GM12872 (cell line): ENCODE measurements at regions not wholly inside any gene's neighbourhood (a gene's known extent, or its start where the extent isn't known, plus 50 kb on each side); places are given as distances from the start of the nearest gene placed in this dataset.

Experiments used
- CTCF ChIP-seq: IDR thresholded peaks from 3 replicates; pipeline ENCODE4 v1.5.1; 2011; ENCODE audit warnings: low read depth, mild to moderate bottlenecking, low read length, moderate library complexity; ENCODE audit not compliant: insufficient read depth

DNA sequence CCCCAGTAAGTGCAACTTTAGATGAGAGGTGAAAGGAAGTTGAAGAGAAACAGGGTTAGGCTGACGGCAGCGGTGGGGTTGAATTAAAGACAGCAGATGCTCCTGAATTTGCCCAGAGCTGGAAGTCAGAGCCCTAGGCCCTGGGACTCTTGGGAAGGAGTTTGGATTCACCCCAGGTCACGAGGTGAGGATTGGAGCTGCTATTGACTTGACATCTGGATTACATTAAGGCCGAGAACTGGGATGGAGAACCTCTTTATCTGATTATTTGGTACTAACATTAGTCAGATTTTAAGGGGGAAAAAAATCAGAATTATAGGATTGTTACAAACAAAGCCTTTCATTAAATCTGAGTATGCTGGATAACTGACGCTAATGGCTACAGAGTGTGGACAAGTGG is 367.2 kb downstream of the ZNF536 start:
- TF ChIP-seq CTCF, result no peak

DNA sequence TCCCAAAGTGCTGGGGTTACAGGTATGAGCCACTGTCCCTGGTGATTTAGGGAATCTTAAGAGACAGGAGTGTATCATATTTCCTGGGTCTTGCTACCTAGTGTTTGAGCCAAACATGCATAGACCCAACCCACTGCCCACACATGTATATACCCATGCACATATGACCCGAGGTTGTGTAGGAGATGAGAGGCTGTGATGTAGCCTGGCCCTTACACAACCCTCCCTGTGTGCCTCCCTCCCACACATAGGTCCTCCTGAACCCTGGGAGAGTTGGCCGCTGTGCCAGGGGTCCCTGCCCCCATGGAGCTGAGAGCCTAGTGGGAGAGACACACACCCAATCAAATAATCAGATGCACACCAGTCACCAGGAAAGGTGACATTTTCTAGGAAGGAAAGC is 365.9 kb downstream of the ZNF536 start:
- TF ChIP-seq CTCF, result no peak

DNA sequence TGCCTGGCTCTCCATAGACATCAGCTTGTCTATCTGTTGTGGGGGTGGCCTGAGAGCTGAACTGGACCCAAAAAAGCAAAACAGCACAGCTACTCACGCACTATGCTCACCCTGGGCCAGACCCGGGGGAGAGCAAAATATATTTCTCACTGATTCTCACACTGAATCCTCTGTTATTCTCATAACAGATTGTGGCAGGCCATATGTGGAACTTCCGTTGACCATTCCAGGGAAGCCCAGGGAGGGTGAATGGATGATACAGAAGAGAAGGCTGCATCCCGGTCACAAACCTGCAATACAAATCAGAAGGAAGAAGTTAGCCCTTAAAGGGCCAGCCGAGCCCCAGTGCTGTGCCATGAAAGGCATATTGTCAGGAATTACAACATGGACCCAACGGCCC is 362.5 kb downstream of the ZNF536 start:
- no peak for TF ChIP-seq CTCF

- no peak for TF ChIP-seq CTCF
Measured at GRCh38 chr19:30733826-30734550, 361.8 kb downstream of the ZNF536 start.

- no peak for TF ChIP-seq CTCF
Measured at GRCh38 chr19:30731591-30731990, 359.4 kb downstream of the ZNF536 start.

GRCh38 chr19:30729451-30729850 is 357.3 kb downstream of the ZNF536 start:
- no peak for TF ChIP-seq CTCF

DNA sequence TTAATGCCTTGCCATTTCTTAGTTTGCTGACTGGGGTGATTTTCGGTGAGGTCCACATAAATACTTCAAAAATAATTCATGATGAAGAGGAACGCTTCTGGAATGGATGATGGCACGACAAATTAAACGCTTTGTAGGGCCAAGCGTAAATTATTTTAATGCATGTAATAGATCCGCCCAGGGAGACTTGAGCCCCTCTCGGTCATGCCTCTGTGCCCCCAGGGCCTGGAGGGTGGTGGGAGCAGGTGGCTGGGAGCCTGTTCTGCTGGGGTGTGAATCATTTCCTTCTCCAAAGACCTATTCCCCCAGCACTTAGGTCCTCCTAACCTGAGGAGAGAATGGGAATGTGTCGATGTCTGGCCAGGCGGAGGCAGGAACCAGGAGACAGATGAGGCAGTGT is 350.6 kb downstream of the ZNF536 start:
- no peak for TF ChIP-seq CTCF
